Upper lobe of left lung (tissue), 6 donors: ENCODE measurements at regions not wholly inside any gene's neighbourhood (a gene's known extent, or its start where the extent isn't known, plus 50 kb on each side); places are given as distances from the start of the nearest gene placed in this dataset.

Experiments used
- ATAC-seq, 2 donors: fragments of 200-7000 bp; cut with Tn5 transposase; one replicate each; pipeline ENCODE4 v1.9.1; 2022; ENCODE audit warnings: mild to moderate bottlenecking in 2 of 2, moderate library complexity in 2 of 2; ENCODE audit not compliant: low FRiP score in 2 of 2
- DNase-seq, 2 donors: peaks; one replicate each; pipeline ENCODE4 v3.0.0-alpha.2; 2019 to 2020
- H3K27ac ChIP-seq, 4 donors: fragments of 200-600 bp; sonication (generic); one replicate each; pipeline ENCODE4 v1.5.1; 2016 to 2019
- H3K27me3 ChIP-seq, 4 donors: fragments of 200-600 bp; sonication (generic); one replicate each; pipeline ENCODE4 v1.5.1; 2017 to 2019
- H3K36me3 ChIP-seq, 4 donors: fragments of 200-600 bp; sonication (generic); one replicate each; pipeline ENCODE4 v1.5.1; 2016 to 2019
- H3K4me1 ChIP-seq, 4 donors: fragments of 200-600 bp; sonication (generic); one replicate each; pipeline ENCODE4 v1.5.1; 2018 to 2019
- H3K4me3 ChIP-seq, 4 donors: fragments of 200-600 bp; sonication (generic); one replicate each; pipeline ENCODE4 v1.5.1; 2017 to 2019; ENCODE audit warnings: mild to moderate bottlenecking in 2 of 4, moderate library complexity in 1 of 4
- H3K9me3 ChIP-seq, 4 donors: fragments of 200-600 bp; sonication (generic); one replicate each; pipeline ENCODE4 v1.5.1; 2018 to 2019
- CTCF ChIP-seq, 6 experiments: fragments of 450-650 bp in 4 of 6; fragments of 200-600 bp in 2 of 6; sonication (generic) in 2 of 6; IDR thresholded peaks; one replicate each; pipeline ENCODE4 v1.5.1; 2016 to 2019; ENCODE audit warnings: antibody characterized with exemption in 6 of 6
- EP300 ChIP-seq, 4 donors: sonication (generic); formaldehyde crosslinking; IDR thresholded peaks; one replicate each; pipeline ENCODE4 v1.5.1; 2017; ENCODE audit warnings: antibody characterized with exemption in 4 of 4, control low read depth in 2 of 4
- POLR2A ChIP-seq, 4 donors: fragments of 450-650 bp; IDR thresholded peaks; one replicate each; pipeline ENCODE4 v1.5.1; 2016 to 2017; ENCODE audit warnings: antibody characterized with exemption in 4 of 4, mild to moderate bottlenecking in 2 of 4
- POLR2AphosphoS5 ChIP-seq, 2 donors: sonication (generic); formaldehyde crosslinking; IDR thresholded peaks; one replicate each; pipeline ENCODE4 v1.5.1; 2017; ENCODE audit warnings: antibody characterized with exemption in 2 of 2
- WGBS, 2 donors: methylation state at CpG; one replicate each; pipeline ENCODE4 v1.1.5; 2017 to 2018; 5-methylcytosine and 5-hydroxymethylcytosine counted together
- donor health status: DM: no; HTN: no; CAD: no; lungs with moderate emphysema.
- donor health status: DM: no; HTN: yes; CAD: no; lungs with severe emphysema.

GRCh38 chr4:156534205-156534604, 437.4 kb downstream of the PDGFC start:
- H3K27ac ChIP-seq: no peak overlapping the region
- H3K9me3 ChIP-seq: no peaks in the 10 kb centered on the region
- DNase-seq (no peak), ATAC-seq (no peak)
- no peaks in the 10 kb centered on the region for H3K27me3 ChIP-seq
- 77 to 87% methylated on average over 2 of the region's 2 CpGs for WGBS, 2 donors
- TF ChIP-seq EP300 (IDR thresholded peaks at IDR 0.05) (no peak), POLR2AphosphoS5 (IDR thresholded peaks at IDR 0.05) (no peak), POLR2A (IDR thresholded peaks at IDR 0.05) (no peak), CTCF (IDR thresholded peaks at IDR 0.05) (no peak)
- H3K4me3 ChIP-seq: no peak overlapping the region
- no peaks in the 10 kb centered on the region for H3K36me3 ChIP-seq
- H3K4me1 ChIP-seq: no peaks in the 10 kb centered on the region

GRCh38 chr4:156528216-156528615, 443.4 kb downstream of the PDGFC start:
- Histone ChIP-seq H3K4me3 (no peak overlapping the region), H3K4me1 (no peaks in the 10 kb centered on the region), H3K9me3 (no peaks in the 10 kb centered on the region), H3K36me3 (no peaks in the 10 kb centered on the region), H3K27me3 (no peaks in the 10 kb centered on the region), H3K27ac (no peak overlapping the region)
- TF ChIP-seq EP300 (IDR thresholded peaks at IDR 0.05): no peak
- no peak for TF ChIP-seq POLR2AphosphoS5 (IDR thresholded peaks at IDR 0.05)
- DNase-seq: no peak
- ATAC-seq: no peak
- 44 to 49% methylated on average over 3 of the region's 3 CpGs for WGBS, 2 donors

- TF ChIP-seq EP300 (IDR thresholded peaks at IDR 0.05) (no peak), POLR2A (IDR thresholded peaks at IDR 0.05) (no peak), POLR2AphosphoS5 (IDR thresholded peaks at IDR 0.05) (no peak), CTCF (IDR thresholded peaks at IDR 0.05) (no peak)
- Histone ChIP-seq H3K27ac (no peak overlapping the region), H3K27me3 (no peaks in the 10 kb centered on the region), H3K4me3 (no peak overlapping the region), H3K9me3 (no peaks in the 10 kb centered on the region), H3K4me1 (no peaks in the 10 kb centered on the region), H3K36me3 (no peaks in the 10 kb centered on the region)
- 60 to 83% methylated on average over 2 of the region's 2 CpGs for WGBS, 2 donors
- no peak for DNase-seq
- ATAC-seq: no peak
Measured at GRCh38 chr4:156527237-156527993, 444.2 kb downstream of the PDGFC start.

GRCh38 chr4:156523991-156524390, 447.6 kb downstream of the PDGFC start:
- H3K4me1 ChIP-seq: no peaks in the 10 kb centered on the region
- ATAC-seq: no peak
- WGBS, 2 donors: 71 to 81% methylated on average over 1 of the region's 1 CpG

GRCh38 chr4:156523492-156523891, 448.1 kb downstream of the PDGFC start:
- 88 to 90% methylated on average over 3 of the region's 3 CpGs for WGBS, 2 donors
- Histone ChIP-seq H3K27me3 (no peaks in the 10 kb centered on the region), H3K9me3 (no peaks in the 10 kb centered on the region), H3K4me1 (no peaks in the 10 kb centered on the region), H3K4me3 (no peak overlapping the region), H3K27ac (no peak overlapping the region), H3K36me3 (no peaks in the 10 kb centered on the region)
- DNase-seq: no peak
- TF ChIP-seq POLR2A (IDR thresholded peaks at IDR 0.05) (no peak), EP300 (IDR thresholded peaks at IDR 0.05) (no peak), CTCF (IDR thresholded peaks at IDR 0.05) (no peak), POLR2AphosphoS5 (IDR thresholded peaks at IDR 0.05) (no peak)
- ATAC-seq: no peak

More at GRCh38 chr4:156523991-156524390, 447.6 kb downstream of the PDGFC start:
- Histone ChIP-seq H3K27me3 (no peaks in the 10 kb centered on the region), H3K36me3 (no peaks in the 10 kb centered on the region), H3K27ac (no peak overlapping the region), H3K9me3 (no peaks in the 10 kb centered on the region), H3K4me3 (no peak overlapping the region)
- TF ChIP-seq EP300 (IDR thresholded peaks at IDR 0.05) (no peak), POLR2AphosphoS5 (IDR thresholded peaks at IDR 0.05) (no peak), CTCF (IDR thresholded peaks at IDR 0.05) (no peak), POLR2A (IDR thresholded peaks at IDR 0.05) (no peak)
- no peak for DNase-seq
